Heart left ventricle (tissue), 16 donors: ENCODE measurements at regions not wholly inside any gene's neighbourhood (a gene's known extent, or its start where the extent isn't known, plus 50 kb on each side); places are given as distances from the start of the nearest gene placed in this dataset.

Experiments used
- ATAC-seq, 4 donors: fragments of 200-7000 bp; cut with Tn5 transposase; one replicate each; pipeline ENCODE4 v1.9.1; 2020 to 2022; ENCODE audit warnings: moderate library complexity in 4 of 4, mild to moderate bottlenecking in 3 of 4, moderate number of reproducible peaks in 1 of 4
- DNase-seq, 5 donors: peaks; one replicate each; pipeline ENCODE4 v3.0.0-alpha.2; 2020
- H3K27ac ChIP-seq, 12 donors: fragments of 200-600 bp; sonication (generic) in 4 of 12; one replicate each; pipeline versions ENCODE4 v1.5.0 to v1.8.0; 2016 to 2022; ENCODE audit warnings: mild to moderate bottlenecking in 2 of 12
- H3K27me3 ChIP-seq, 9 donors: fragments of 200-600 bp; sonication (generic) in 2 of 9; one replicate each; pipeline versions ENCODE4 v1.5.1 to v1.8.0; 2016 to 2022; ENCODE audit warnings: mild to moderate bottlenecking in 3 of 9
- H3K36me3 ChIP-seq, 9 donors: fragments of 200-600 bp; sonication (generic) in 2 of 9; one replicate each; pipeline versions ENCODE4 v1.5.0 to v1.8.0; 2018 to 2022; ENCODE audit warnings: mild to moderate bottlenecking in 2 of 9
- H3K4me1 ChIP-seq, 12 donors: fragments of 200-600 bp; sonication (generic) in 4 of 12; one replicate each; pipeline versions ENCODE4 v1.5.0 to v1.8.0; 2016 to 2022; ENCODE audit warnings: mild to moderate bottlenecking in 3 of 12
- H3K4me3 ChIP-seq, 12 donors: fragments of 200-600 bp; sonication (generic) in 4 of 12; one replicate each; pipeline versions ENCODE4 v1.5.0 to v1.8.0; 2017 to 2022; ENCODE audit warnings: mild to moderate bottlenecking in 9 of 12, moderate library complexity in 4 of 12
- H3K9me3 ChIP-seq, 12 donors: fragments of 200-600 bp; sonication (generic) in 4 of 12; one replicate each; pipeline versions ENCODE4 v1.5.0 to v1.8.0; 2016 to 2022; ENCODE audit warnings: mild to moderate bottlenecking in 1 of 12
- CTCF ChIP-seq, 12 donors: fragments of 200-600 bp; sonication (generic) in 4 of 12; IDR thresholded peaks; one replicate each; pipeline versions ENCODE4 v1.5.0 to v1.8.0; 2018 to 2022; ENCODE audit warnings: antibody characterized with exemption in 12 of 12, mild to moderate bottlenecking in 5 of 12
- POLR2A ChIP-seq, 2 donors: fragments of 450-650 bp; IDR thresholded peaks; one replicate each; pipeline ENCODE4 v1.6.1; 2017; ENCODE audit warnings: antibody characterized with exemption in 2 of 2, mild to moderate bottlenecking in 2 of 2, moderate library complexity in 2 of 2
- WGBS, 4 donors: extraction: QIAGEN DNeasy Blood & Tissue Kit in 2 of 4; methylation state at CpG; one replicate each; pipeline versions ENCODE4 v1.1.5 to v1.1.7; 2013 to 2018; 5-methylcytosine and 5-hydroxymethylcytosine counted together
- intact Hi-C, 10 donors: fragments of 100-400 bp; cut with DNase I; formaldehyde crosslinking; loops; one replicate each; pipeline versions ENCODE4 v1.11.1 to v1.14.2; 2022
- donor health status: ischemic (EF 13 %, LVEDD 7.1; RV severe dilation, severe dysfunction).
- donor health status: healthy with polysubstance abuse.
- donor health status: DM: no; HTN: yes; CAD: no.
- donor health status: DM: no; HTN: no; CAD: no.
- donor health status: ischemic (EF 25% LVEDD 6.9; RV normal size, moderate dysfunction).
- donor health status: ischemic (EF 25% LVEDD 5.7; RV mildly dilated, moderate dysfunction).
- donor health status: healthy.
- donor health status: DM: yes; HTN: yes; CAD: no.
- donor health status: ischemic (EF 35%, LVEDD 5.7; RV mildly dilated, moderate dysfunction).
- donor health status: nonischemic (EF 11% LVEDD 7.7; RV severe dilation, severe dysfunction).
- donor health status: DM: yes; HTN: yes; CAD: no.
- donor health status: PGD.
- donor health status: ischemic (EF 29% LVEDD 5.4; RV normal size, mild dysfunction).
- donor health status: nonischemic (EF 23%, LVEDD 6.1; RV moderate dilation, normal function).

GRCh38 chr7:130951976-130952876, 218.2 kb upstream of the KLF14 start:
- Histone ChIP-seq H3K27ac (peak overlapping the region in 1 of 12 donors; percentile 55), H3K27me3 (no peaks in the 10 kb centered on the region), H3K4me3 (no peak overlapping the region), H3K36me3 (peaks cover 0 to 51% (median 18%) of the 10 kb centered on the region in 9 donors), H3K9me3 (no peaks in the 10 kb centered on the region), H3K4me1 (peaks cover 0 to 93% (median 17%) of the 10 kb centered on the region in 12 donors)
- peak in 2 of 4 donors; percentile 13 to 29 for ATAC-seq
- intact Hi-C loops: no loop called here
- 91 to 94% (median 93%) methylated on average over 16 of the region's 16 CpGs for WGBS, 4 donors
- no peak for TF ChIP-seq CTCF (IDR thresholded peaks at IDR 0.05)
- no peak for TF ChIP-seq POLR2A (IDR thresholded peaks at IDR 0.05)
- DNase-seq: no peak

GRCh38 chr7:130953196-130953595, 219.2 kb upstream of the KLF14 start:
- H3K4me3 ChIP-seq: no peak overlapping the region
- intact Hi-C loops: no loop called here
- H3K4me1 ChIP-seq: peaks cover 0 to 93% (median 19%) of the 10 kb centered on the region in 12 donors
- no peaks in the 10 kb centered on the region for H3K27me3 ChIP-seq
- H3K27ac ChIP-seq: peak overlapping the region in 1 of 12 donors; percentile 5
- no peaks in the 10 kb centered on the region for H3K9me3 ChIP-seq
- DNase-seq (no peak), ATAC-seq (no peak)
- TF ChIP-seq CTCF (IDR thresholded peaks at IDR 0.05) (no peak), POLR2A (IDR thresholded peaks at IDR 0.05) (no peak)
- H3K36me3 ChIP-seq: peaks cover 0 to 60% (median 20%) of the 10 kb centered on the region in 9 donors
- WGBS, 4 donors: 87 to 93% (median 90%) methylated on average over 4 of the region's 4 CpGs

GRCh38 chr7:130954918-130955564, 221.0 kb upstream of the KLF14 start:
- no peaks in the 10 kb centered on the region for H3K27me3 ChIP-seq
- H3K4me1 ChIP-seq: peaks cover 0 to 93% (median 22%) of the 10 kb centered on the region in 12 donors
- ATAC-seq: no peak
- 89 to 90% (median 90%) methylated on average over 6 of the region's 6 CpGs for WGBS, 4 donors
- no peak overlapping the region for H3K4me3 ChIP-seq
- H3K36me3 ChIP-seq: peaks cover 0 to 75% (median 34%) of the 10 kb centered on the region in 9 donors
- peak overlapping the region in 1 of 12 donors; percentile 92 for H3K27ac ChIP-seq
- no peaks in the 10 kb centered on the region for H3K9me3 ChIP-seq
- no peak for TF ChIP-seq CTCF (IDR thresholded peaks at IDR 0.05)
- TF ChIP-seq POLR2A (IDR thresholded peaks at IDR 0.05): no peak
- intact Hi-C loops: no loop called here
- DNase-seq: no peak

GRCh38 chr7:130955565-130955919, 221.5 kb upstream of the KLF14 start:
- peaks cover 0 to 74% (median 34%) of the 10 kb centered on the region in 9 donors for H3K36me3 ChIP-seq
- H3K4me1 ChIP-seq: peaks cover 0 to 91% (median 24%) of the 10 kb centered on the region in 12 donors
- intact Hi-C loops: no loop called here
- DNase-seq (no peak), ATAC-seq (peak in 1 of 4 donors; percentile 32)
- no peak for TF ChIP-seq CTCF (IDR thresholded peaks at IDR 0.05)
- no peak for TF ChIP-seq POLR2A (IDR thresholded peaks at IDR 0.05)
- no peak overlapping the region for H3K4me3 ChIP-seq
- H3K27ac ChIP-seq: peak overlapping the region in 2 of 12 donors; percentile 1 to 92
- no peaks in the 10 kb centered on the region for H3K9me3 ChIP-seq
- H3K27me3 ChIP-seq: no peaks in the 10 kb centered on the region
